Panc1 (cell line): ENCODE measurements at regions not wholly inside any gene's neighbourhood (a gene's known extent, or its start where the extent isn't known, plus 50 kb on each side); places are given as distances from the start of the nearest gene placed in this dataset.

ENCODE experiments used
- ATAC-seq: fragments of 200-7000 bp; cut with Tn5 transposase; 2 replicates; pipeline ENCODE4 v1.9.1; 2020; ENCODE audit warnings: mild to moderate bottlenecking, moderate library complexity
- BruUV-seq: library from RNA; stranded (reverse); fragments of 400-500 nt; replicated peaks from 2 replicates; lab custom pipeline; 2021; lab: Mats Ljungman, UMichigan
- CTCF ChIA-PET: fragments of 300-600 bp; sonication (Branson Sonifier 250); formaldehyde crosslinking; loops from one replicate; lab custom pipeline; 2022; ENCODE audit warnings: antibody characterized with exemption; lab: Charles Lee
- POLR2A ChIA-PET: fragments of 300-600 bp; sonication (Branson Sonifier 250); formaldehyde crosslinking; loops from one replicate; lab custom pipeline; 2022; ENCODE audit warnings: antibody characterized with exemption; lab: Charles Lee
- DNase-seq: peaks from one replicate; pipeline ENCODE4 v3.0.0-alpha.2; 2010; ENCODE audit warnings: low read depth, low spot score
- H3K27ac ChIP-seq: 2 replicates; pipeline ENCODE4 v1.5.1; 2011; ENCODE audit warnings: mild to moderate bottlenecking, low read length, inconsistent platforms
- H3K27me3 ChIP-seq: fragments of 200-500 bp; sonication (Bioruptor generic); 2 replicates; pipeline ENCODE4 v1.6.0; 2014; ENCODE audit warnings: low read length, inconsistent platforms; ENCODE audit not compliant: control insufficient read depth, insufficient read depth
- H3K36me3 ChIP-seq: fragments of 200-500 bp; sonication (Bioruptor generic); 2 replicates; pipeline ENCODE4 v1.5.1; 2014; ENCODE audit warnings: inconsistent platforms, mild to moderate bottlenecking, low read length, moderate library complexity; ENCODE audit not compliant: control insufficient read depth, insufficient read depth
- H3K4me1 ChIP-seq: 2 replicates; pipeline ENCODE4 v1.5.1; 2011; ENCODE audit warnings: inconsistent platforms, mild to moderate bottlenecking, low read length, moderate library complexity; ENCODE audit not compliant: control insufficient read depth, insufficient read depth
- H3K4me3 ChIP-seq, 2 experiments: 2 replicates each; pipeline ENCODE4 v1.5.1; 2011 to 2012; ENCODE audit warnings: low read depth in 2 of 2, low read length in 2 of 2, mild to moderate bottlenecking in 2 of 2, inconsistent platforms in 1 of 2, moderate library complexity in 1 of 2
- H3K9me3 ChIP-seq: fragments of 200-500 bp; sonication (Bioruptor generic); 2 replicates; pipeline ENCODE4 v1.5.1; 2014; ENCODE audit warnings: low read depth, mild to moderate bottlenecking, inconsistent platforms, low read length, moderate library complexity; ENCODE audit not compliant: control insufficient read depth, insufficient read depth
- POLR2AphosphoS5 ChIP-seq: IDR thresholded peaks from 2 replicates; pipeline ENCODE4 v1.6.1; 2012; ENCODE audit warnings: mild to moderate bottlenecking, low read depth, low read length, moderate library complexity
- SIN3A ChIP-seq: IDR thresholded peaks from 2 replicates; pipeline ENCODE4 v1.6.1; 2012; ENCODE audit warnings: low read depth, mild to moderate bottlenecking, low read length, moderate library complexity, borderline replicate concordance; ENCODE audit not compliant: insufficient read depth
- TCF7L2 ChIP-seq: IDR thresholded peaks from 2 replicates; pipeline ENCODE4 v1.6.1; 2011; ENCODE audit warnings: mild to moderate bottlenecking, low read depth, low read length, inconsistent platforms
- in situ Hi-C: cut with HindIII; loops from 2 replicates; pipeline ENCODE4 v1.10.0; 2016; ENCODE audit warnings: low sequenced_read_pairs, low pct_unique_long_range_greater_than_20kb
- intact Hi-C: fragments of 100-400 bp; cut with micrococcal nuclease; formaldehyde crosslinking; loops from one replicate; pipeline ENCODE4 v1.10.0; 2022; ENCODE audit not compliant: unreplicated experiment
- TF ChIP-seq, protein P1 (sequence below): fragments of 450-650 bp; IDR thresholded peaks from 2 replicates; pipeline ENCODE4 v1.5.1; 2017; ENCODE audit warnings: mild to moderate bottlenecking
- TF ChIP-seq, protein P2 (sequence below), 2 experiments: IDR thresholded peaks; 2 replicates each; pipeline ENCODE4 v1.6.1; 2011 to 2012; ENCODE audit warnings: low read depth in 2 of 2, control low read depth in 1 of 2, low read length in 1 of 2, mild to moderate bottlenecking in 1 of 2, moderate library complexity in 1 of 2; ENCODE audit not compliant: insufficient read depth in 1 of 2

DNA sequence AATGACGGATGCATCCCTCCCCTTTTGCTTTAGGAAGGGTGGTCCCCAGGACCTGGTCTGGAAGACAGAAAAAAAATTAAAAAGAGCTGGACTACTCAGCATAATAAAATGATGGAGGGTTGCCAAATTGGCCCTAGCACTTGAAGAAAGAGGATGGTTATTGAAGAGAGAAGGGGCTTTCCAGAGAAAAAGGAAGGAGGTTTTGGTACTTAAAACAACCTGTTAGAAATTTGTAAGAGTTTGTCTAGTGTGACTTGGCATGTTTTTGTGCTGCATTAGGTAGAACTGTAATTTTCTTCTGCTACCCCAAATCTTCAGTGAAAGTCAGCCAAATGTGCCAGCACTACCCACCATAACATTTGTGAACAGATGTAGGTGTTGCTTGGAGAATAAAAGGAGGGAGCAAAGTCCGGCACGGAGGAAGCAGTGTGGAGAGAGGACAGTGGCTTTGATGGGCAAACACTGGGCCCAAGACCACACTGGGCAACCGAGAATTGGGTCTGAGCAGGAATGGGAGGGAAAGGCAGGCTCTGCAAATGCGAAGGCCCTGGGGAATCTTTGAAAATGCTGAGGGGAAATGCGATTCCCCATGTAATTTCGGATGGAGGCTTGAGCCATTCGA is 160.9 kb downstream of the QRSL1 start:
- H3K27ac ChIP-seq: no peak overlapping the region
- no peaks in the 10 kb centered on the region for H3K4me1 ChIP-seq
- DNase-seq (no peak), ATAC-seq (no peak)
- in situ Hi-C loops: no loop called here
- POLR2A ChIA-PET: interaction anchor here (0.5 kb wide), 1 partner anchor 124 kb away, joined by 3 read pairs; no protein-coding TSS in a partner anchor
- intact Hi-C loops: no loop called here
- TF ChIP-seq, protein P1, sequence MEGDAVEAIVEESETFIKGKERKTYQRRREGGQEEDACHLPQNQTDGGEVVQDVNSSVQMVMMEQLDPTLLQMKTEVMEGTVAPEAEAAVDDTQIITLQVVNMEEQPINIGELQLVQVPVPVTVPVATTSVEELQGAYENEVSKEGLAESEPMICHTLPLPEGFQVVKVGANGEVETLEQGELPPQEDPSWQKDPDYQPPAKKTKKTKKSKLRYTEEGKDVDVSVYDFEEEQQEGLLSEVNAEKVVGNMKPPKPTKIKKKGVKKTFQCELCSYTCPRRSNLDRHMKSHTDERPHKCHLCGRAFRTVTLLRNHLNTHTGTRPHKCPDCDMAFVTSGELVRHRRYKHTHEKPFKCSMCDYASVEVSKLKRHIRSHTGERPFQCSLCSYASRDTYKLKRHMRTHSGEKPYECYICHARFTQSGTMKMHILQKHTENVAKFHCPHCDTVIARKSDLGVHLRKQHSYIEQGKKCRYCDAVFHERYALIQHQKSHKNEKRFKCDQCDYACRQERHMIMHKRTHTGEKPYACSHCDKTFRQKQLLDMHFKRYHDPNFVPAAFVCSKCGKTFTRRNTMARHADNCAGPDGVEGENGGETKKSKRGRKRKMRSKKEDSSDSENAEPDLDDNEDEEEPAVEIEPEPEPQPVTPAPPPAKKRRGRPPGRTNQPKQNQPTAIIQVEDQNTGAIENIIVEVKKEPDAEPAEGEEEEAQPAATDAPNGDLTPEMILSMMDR: no peak
- TF ChIP-seq SIN3A (no peak), TCF7L2 (no peak), POLR2AphosphoS5 (no peak)
- TF ChIP-seq, protein P2, sequence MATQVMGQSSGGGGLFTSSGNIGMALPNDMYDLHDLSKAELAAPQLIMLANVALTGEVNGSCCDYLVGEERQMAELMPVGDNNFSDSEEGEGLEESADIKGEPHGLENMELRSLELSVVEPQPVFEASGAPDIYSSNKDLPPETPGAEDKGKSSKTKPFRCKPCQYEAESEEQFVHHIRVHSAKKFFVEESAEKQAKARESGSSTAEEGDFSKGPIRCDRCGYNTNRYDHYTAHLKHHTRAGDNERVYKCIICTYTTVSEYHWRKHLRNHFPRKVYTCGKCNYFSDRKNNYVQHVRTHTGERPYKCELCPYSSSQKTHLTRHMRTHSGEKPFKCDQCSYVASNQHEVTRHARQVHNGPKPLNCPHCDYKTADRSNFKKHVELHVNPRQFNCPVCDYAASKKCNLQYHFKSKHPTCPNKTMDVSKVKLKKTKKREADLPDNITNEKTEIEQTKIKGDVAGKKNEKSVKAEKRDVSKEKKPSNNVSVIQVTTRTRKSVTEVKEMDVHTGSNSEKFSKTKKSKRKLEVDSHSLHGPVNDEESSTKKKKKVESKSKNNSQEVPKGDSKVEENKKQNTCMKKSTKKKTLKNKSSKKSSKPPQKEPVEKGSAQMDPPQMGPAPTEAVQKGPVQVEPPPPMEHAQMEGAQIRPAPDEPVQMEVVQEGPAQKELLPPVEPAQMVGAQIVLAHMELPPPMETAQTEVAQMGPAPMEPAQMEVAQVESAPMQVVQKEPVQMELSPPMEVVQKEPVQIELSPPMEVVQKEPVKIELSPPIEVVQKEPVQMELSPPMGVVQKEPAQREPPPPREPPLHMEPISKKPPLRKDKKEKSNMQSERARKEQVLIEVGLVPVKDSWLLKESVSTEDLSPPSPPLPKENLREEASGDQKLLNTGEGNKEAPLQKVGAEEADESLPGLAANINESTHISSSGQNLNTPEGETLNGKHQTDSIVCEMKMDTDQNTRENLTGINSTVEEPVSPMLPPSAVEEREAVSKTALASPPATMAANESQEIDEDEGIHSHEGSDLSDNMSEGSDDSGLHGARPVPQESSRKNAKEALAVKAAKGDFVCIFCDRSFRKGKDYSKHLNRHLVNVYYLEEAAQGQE (IDR thresholded peaks at IDR 0.05; ENCODE audit: insufficient read depth in 1 of 2, low read depth in 2 of 2, low read length in 1 of 2): no peak
- H3K4me3 ChIP-seq: no peak overlapping the region
- no TSS peak for BruUV-seq
- CTCF ChIA-PET: no interaction called here
- no peaks in the 10 kb centered on the region for H3K9me3 ChIP-seq
- H3K27me3 ChIP-seq: peaks cover 5% of the 10 kb centered on the region
- no peaks in the 10 kb centered on the region for H3K36me3 ChIP-seq

DNA sequence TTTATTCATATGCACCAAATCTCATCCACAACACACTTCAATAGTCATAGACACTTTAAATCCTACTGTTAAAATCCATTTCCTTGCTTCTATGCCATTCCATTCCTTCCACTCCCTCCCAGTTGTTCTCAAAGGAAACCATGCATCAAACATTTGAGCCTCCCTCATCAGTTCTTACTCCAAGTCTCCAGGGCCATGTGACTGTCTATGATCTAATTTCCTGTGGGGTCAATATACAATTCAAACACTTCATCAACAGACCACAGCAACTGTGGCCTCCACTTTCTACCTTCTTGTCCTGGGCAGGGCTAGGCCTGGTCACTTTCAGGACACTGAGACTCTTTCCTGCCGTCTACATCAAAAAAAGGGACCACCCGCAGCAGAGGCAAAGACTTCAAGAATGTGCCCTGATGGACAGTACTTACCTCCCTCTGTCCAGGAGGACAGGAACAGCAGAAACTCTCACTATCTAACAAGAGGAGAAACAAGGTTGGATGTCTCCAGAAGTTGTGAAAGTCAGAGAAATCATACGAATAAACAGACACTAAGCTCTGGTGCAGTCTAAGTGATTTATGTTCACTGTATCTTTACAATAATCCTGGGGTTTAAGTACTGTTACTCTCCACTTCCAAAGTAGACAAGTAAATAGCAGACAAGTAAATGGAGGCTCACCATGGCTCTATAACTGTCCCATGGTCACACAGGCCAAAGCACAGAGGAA is 160.2 kb downstream of the QRSL1 start:
- TF ChIP-seq, protein P1: no peak
- TF ChIP-seq POLR2AphosphoS5 (no peak), TCF7L2 (no peak), SIN3A (no peak)
- TF ChIP-seq, protein P2 (IDR thresholded peaks at IDR 0.05; ENCODE audit: insufficient read depth in 1 of 2, low read depth in 2 of 2, low read length in 1 of 2): no peak
- no peaks in the 10 kb centered on the region for H3K4me1 ChIP-seq
- no TSS peak for BruUV-seq
- H3K27me3 ChIP-seq: peaks cover 5% of the 10 kb centered on the region
- no peaks in the 10 kb centered on the region for H3K9me3 ChIP-seq
- intact Hi-C loops: no loop called here
- in situ Hi-C loops: no loop called here
- H3K27ac ChIP-seq: no peak overlapping the region
- ATAC-seq (no peak), DNase-seq (no peak)
- CTCF ChIA-PET: no interaction called here
- no peak overlapping the region for H3K4me3 ChIP-seq
- POLR2A ChIA-PET: no interaction called here
- H3K36me3 ChIP-seq: no peaks in the 10 kb centered on the region
